MM.1S (cell line): ENCODE measurements at regions not wholly inside any gene's neighbourhood (a gene's known extent, or its start where the extent isn't known, plus 50 kb on each side); places are given as distances from the start of the nearest gene placed in this dataset.
"Not testable (repeated sequence)": the region's sequence is repeated elsewhere in the genome, so short reads cannot be mapped to it uniquely, and the experiment has no call there.

ENCODE experiments used
- DNase-seq: peaks from one replicate; pipeline ENCODE4 v3.0.0-alpha.2; 2015
- H2AFZ ChIP-seq: fragments of 300-600 bp; sonication (generic); 2 replicates; pipeline ENCODE4 v1.6.0; 2016; ENCODE audit warnings: antibody characterized with exemption, low read length
- H3F3A ChIP-seq: fragments of 300-600 bp; sonication (generic); 2 replicates; pipeline ENCODE4 v1.6.1; 2016; ENCODE audit warnings: mild to moderate bottlenecking, antibody characterized with exemption, low read length, moderate library complexity, mixed read lengths; ENCODE audit not compliant: insufficient read depth
- H3K27ac ChIP-seq: fragments of 300-600 bp; sonication (generic); 2 replicates; pipeline ENCODE4 v1.5.1; 2016; ENCODE audit warnings: mild to moderate bottlenecking, low read length
- H3K27me3 ChIP-seq: fragments of 300-600 bp; sonication (generic); replicated peaks from 2 replicates; pipeline ENCODE4 v1.6.0; 2016; ENCODE audit warnings: low read length; ENCODE audit not compliant: insufficient read depth
- H3K36me3 ChIP-seq: fragments of 300-600 bp; sonication (generic); replicated peaks from 2 replicates; pipeline ENCODE4 v1.6.1; 2016; ENCODE audit warnings: mild to moderate bottlenecking, low read length, mixed read lengths; ENCODE audit not compliant: insufficient read depth
- H3K4me1 ChIP-seq: fragments of 300-600 bp; sonication (generic); 2 replicates; pipeline ENCODE4 v1.6.1; 2016; ENCODE audit warnings: low read length, mixed read lengths
- H3K4me2 ChIP-seq: fragments of 300-600 bp; sonication (generic); 2 replicates; pipeline ENCODE4 v1.6.0; 2016; ENCODE audit warnings: low read depth, low read length
- H3K4me3 ChIP-seq: fragments of 300-600 bp; sonication (generic); 2 replicates; pipeline ENCODE4 v1.5.1; 2016; ENCODE audit warnings: low read length, mixed read lengths
- H3K79me2 ChIP-seq: fragments of 300-600 bp; sonication (generic); 2 replicates; pipeline ENCODE4 v1.6.1; 2016; ENCODE audit warnings: mixed run types, low read length, mixed read lengths
- H3K9ac ChIP-seq: fragments of 300-600 bp; sonication (generic); 2 replicates; pipeline ENCODE4 v1.6.1; 2016; ENCODE audit warnings: low read length, mixed read lengths
- H3K9me2 ChIP-seq: fragments of 300-600 bp; sonication (generic); replicated peaks from 2 replicates; pipeline ENCODE4 v1.6.1; 2016; ENCODE audit warnings: mild to moderate bottlenecking, low read length, mixed read lengths; ENCODE audit not compliant: insufficient read depth
- H3K9me3 ChIP-seq: fragments of 300-600 bp; sonication (generic); replicated peaks from 2 replicates; pipeline ENCODE4 v1.6.1; 2016; ENCODE audit warnings: mild to moderate bottlenecking, low read length, mixed read lengths; ENCODE audit not compliant: insufficient read depth
- H4K20me1 ChIP-seq: fragments of 300-600 bp; sonication (generic); 2 replicates; pipeline ENCODE4 v1.6.1; 2016; ENCODE audit warnings: mild to moderate bottlenecking, low read length, moderate library complexity, mixed read lengths; ENCODE audit not compliant: insufficient read depth
- CTCF ChIP-seq: fragments of 300-600 bp; sonication (generic); IDR thresholded peaks from 2 replicates; pipeline ENCODE4 v1.5.1; 2016; ENCODE audit warnings: antibody characterized with exemption, low read length, mixed read lengths
- EZH2 ChIP-seq: fragments of 300-600 bp; sonication (generic); optimal IDR thresholded peaks from 2 replicates; pipeline ENCODE3; 2017; ENCODE audit warnings: low read depth, mild to moderate bottlenecking, antibody characterized with exemption, low read length, mixed read lengths
- EZH2phosphoT487 ChIP-seq: fragments of 300-600 bp; sonication (generic); IDR thresholded peaks from 2 replicates; pipeline ENCODE4 v1.6.1; 2018; ENCODE audit warnings: antibody characterized with exemption, low read length

GRCh38 chr3:175940243-175940642, 1081.1 kb downstream of the NAALADL2 start:
- TF ChIP-seq EZH2phosphoT487 (no peak), EZH2 (no peak), CTCF (no peak)
- H2AFZ ChIP-seq = no peak overlapping the region
- no peak overlapping the region for H3K9ac ChIP-seq
- no peaks in the 10 kb centered on the region for H3K36me3 ChIP-seq
- no peaks in the 10 kb centered on the region for H4K20me1 ChIP-seq
- no peak overlapping the region for H3K27ac ChIP-seq
- H3K4me3 ChIP-seq = no peak overlapping the region
- no peak for DNase-seq
- no peak overlapping the region for H3K4me2 ChIP-seq
- H3K4me1 ChIP-seq = peaks cover 6% of the 10 kb centered on the region; the same call in 1 of the 2 replicates
- no peaks in the 10 kb centered on the region for H3F3A ChIP-seq
- no peaks in the 10 kb centered on the region for H3K9me3 ChIP-seq
- H3K9me2 ChIP-seq = no peaks in the 10 kb centered on the region
- H3K79me2 ChIP-seq = no peaks in the 10 kb centered on the region
- H3K27me3 ChIP-seq = no peaks in the 10 kb centered on the region

- H3K4me1 ChIP-seq, H3K9me2 ChIP-seq, H3K4me2 ChIP-seq, H3K27me3 ChIP-seq, H3K79me2 ChIP-seq, H3K9me3 ChIP-seq, H2AFZ ChIP-seq, H3K4me3 ChIP-seq, H3K9ac ChIP-seq, H4K20me1 ChIP-seq, DNase-seq, H3F3A ChIP-seq, H3K36me3 ChIP-seq, H3K27ac ChIP-seq: not testable (repeated sequence)
Observed at GRCh38 chr3:175937367-175937766, 1078.2 kb downstream of the NAALADL2 start.

- no peaks in the 10 kb centered on the region for H3K27me3 ChIP-seq
- no peak for TF ChIP-seq EZH2phosphoT487
- no peak for TF ChIP-seq EZH2
- no peak for TF ChIP-seq CTCF
- no peak overlapping the region for H3K27ac ChIP-seq
- H3K4me1 ChIP-seq = no peaks in the 10 kb centered on the region
- H3K36me3 ChIP-seq = no peaks in the 10 kb centered on the region
- H3K9me2 ChIP-seq = no peaks in the 10 kb centered on the region
- no peak for DNase-seq
- no peak overlapping the region for H3K9ac ChIP-seq
- H3F3A ChIP-seq = no peaks in the 10 kb centered on the region
- H3K4me2 ChIP-seq = no peak overlapping the region
- no peaks in the 10 kb centered on the region for H4K20me1 ChIP-seq
- H3K4me3 ChIP-seq = no peak overlapping the region
- H2AFZ ChIP-seq = no peak overlapping the region
- H3K79me2 ChIP-seq = no peaks in the 10 kb centered on the region
- no peaks in the 10 kb centered on the region for H3K9me3 ChIP-seq
Observed at GRCh38 chr3:175932586-175932985, 1073.5 kb downstream of the NAALADL2 start.

DNA sequence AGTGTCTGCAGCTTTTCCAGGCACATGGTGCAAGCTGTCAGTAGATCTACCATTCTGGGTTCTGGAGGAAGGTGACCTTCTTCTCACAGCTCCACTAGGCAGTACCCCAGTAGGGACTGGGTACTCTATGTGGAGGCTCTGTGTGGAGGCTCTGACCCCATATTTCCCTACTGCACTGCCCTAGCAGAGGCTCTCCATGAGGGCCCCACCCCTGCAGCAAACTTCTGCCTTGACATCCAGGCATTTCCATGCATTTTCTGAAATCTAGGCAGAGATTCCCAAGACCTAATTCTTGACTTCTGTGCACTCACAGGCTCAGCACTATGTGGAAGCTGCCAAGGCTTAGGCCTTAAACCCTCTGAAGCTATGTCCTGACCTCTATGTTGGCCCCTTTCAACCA, 1060.0 kb downstream of the NAALADL2 start:
- TF ChIP-seq EZH2 = no peak
- no peak for TF ChIP-seq EZH2phosphoT487
- no peaks in the 10 kb centered on the region for H3K36me3 ChIP-seq
- no peak overlapping the region for H3K4me2 ChIP-seq
- no peak overlapping the region for H3K9ac ChIP-seq
- no peaks in the 10 kb centered on the region for H4K20me1 ChIP-seq
- no peaks in the 10 kb centered on the region for H3K27me3 ChIP-seq
- no peak overlapping the region for H3K27ac ChIP-seq
- DNase-seq = no peak
- no peaks in the 10 kb centered on the region for H3K9me2 ChIP-seq
- H3K79me2 ChIP-seq = no peaks in the 10 kb centered on the region
- H3F3A ChIP-seq = no peaks in the 10 kb centered on the region
- no peaks in the 10 kb centered on the region for H3K9me3 ChIP-seq
- H3K4me3 ChIP-seq = no peak overlapping the region
- peaks cover 8% of the 10 kb centered on the region for H3K4me1 ChIP-seq
- H2AFZ ChIP-seq = no peak overlapping the region
